HG03108 (cell line): ENCODE measurements at regions not wholly inside any gene's neighbourhood (a gene's known extent, or its start where the extent isn't known, plus 50 kb on each side); places are given as distances from the start of the nearest gene placed in this dataset.
"Not testable (repeated sequence)": the region's sequence is repeated elsewhere in the genome, so short reads cannot be mapped to it uniquely, and the experiment has no call there.

Experiments used
- ATAC-seq: cut with Tn5 transposase; IDR thresholded peaks from one replicate; pipeline ENCODE4 v1.9.1; 2021; ENCODE audit warnings: moderate library complexity; ENCODE audit not compliant: unreplicated experiment

GRCh38 chrX:46367491-46367890 is 177.7 kb downstream of the ZNF674 start:
- no peak for ATAC-seq

- ATAC-seq = no peak
Measured at GRCh38 chrX:46366381-46367207, 178.6 kb downstream of the ZNF674 start.

- ATAC-seq = no peak
Measured at GRCh38 chrX:46354481-46354880, 190.7 kb downstream of the ZNF674 start.

- no peak for ATAC-seq
Measured at GRCh38 chrX:46341767-46342322, 203.4 kb downstream of the ZNF674 start.

- no peak for ATAC-seq
Measured at GRCh38 chrX:46340696-46341095, 204.5 kb downstream of the ZNF674 start.

- ATAC-seq = no peak
Measured at GRCh38 chrX:46333550-46333949, 211.7 kb downstream of the ZNF674 start.

- no peak for ATAC-seq
Measured at GRCh38 chrX:46330981-46331380, 214.2 kb downstream of the ZNF674 start.

- no peak for ATAC-seq
Measured at GRCh38 chrX:46330513-46330912, 214.7 kb downstream of the ZNF674 start.

GRCh38 chrX:46328133-46328532 is 217.1 kb downstream of the ZNF674 start:
- ATAC-seq = no peak

- no peak for ATAC-seq
Measured at GRCh38 chrX:46327566-46328115, 217.6 kb downstream of the ZNF674 start.

GRCh38 chrX:46326161-46326560 is 219.1 kb downstream of the ZNF674 start:
- ATAC-seq = no peak

- ATAC-seq = no peak
Measured at GRCh38 chrX:46325312-46325877, 219.8 kb downstream of the ZNF674 start.

GRCh38 chrX:46324166-46324565 is 221.1 kb downstream of the ZNF674 start:
- ATAC-seq = no peak

GRCh38 chrX:46322929-46323328 is 222.3 kb downstream of the ZNF674 start:
- ATAC-seq = not testable (repeated sequence)

GRCh38 chrX:46321676-46322075 is 223.5 kb downstream of the ZNF674 start:
- no peak for ATAC-seq

GRCh38 chrX:46319750-46320149 is 225.5 kb downstream of the ZNF674 start:
- no peak for ATAC-seq

GRCh38 chrX:46318551-46318950 is 226.7 kb downstream of the ZNF674 start:
- no peak for ATAC-seq

- ATAC-seq = no peak
Measured at GRCh38 chrX:46317163-46317562, 228.1 kb downstream of the ZNF674 start.

- no peak for ATAC-seq
Measured at GRCh38 chrX:46311581-46312120, 233.6 kb downstream of the ZNF674 start.

- ATAC-seq = peak; percentile 54
Measured at GRCh38 chrX:46310815-46311497, 234.3 kb downstream of the ZNF674 start.

GRCh38 chrX:46308110-46308509 is 237.1 kb downstream of the ZNF674 start:
- ATAC-seq = no peak
